ENCODE measurements at regions not wholly inside any gene's neighbourhood (a gene's known extent, or its start where the extent isn't known, plus 50 kb on each side); places are given as distances from the start of the nearest gene placed in this dataset.

DNA sequence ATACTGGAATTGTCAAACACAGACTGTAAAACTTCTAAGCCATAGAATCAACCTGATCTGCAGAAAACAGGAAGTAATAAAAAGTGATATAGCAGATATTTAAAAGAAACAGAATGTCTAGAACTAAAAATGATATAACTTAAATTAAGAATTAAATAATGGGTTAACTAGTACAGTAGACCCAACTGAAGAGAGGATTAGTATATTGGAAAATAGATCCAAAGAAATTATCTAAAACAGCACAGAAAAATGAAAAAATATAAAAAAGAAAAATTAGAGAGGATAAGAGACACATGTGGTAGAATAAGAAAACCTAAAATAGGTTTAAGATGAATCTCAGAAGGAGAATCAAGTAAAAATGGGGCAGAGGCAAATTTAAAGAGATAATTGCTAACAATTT is 219.9 kb downstream of the SEMA6A start:
- Mint-ChIP-seq H3K9me3 (ENCODE audit: unreplicated experiment) (peaks cover 13% of the 10 kb centered on the region), H3K4me3 (ENCODE audit: unreplicated experiment) (no peak overlapping the region), H3K27ac (ENCODE audit: low read depth, unreplicated experiment) (no peak overlapping the region), H3K27me3 (ENCODE audit: insufficient read depth, unreplicated experiment) (no peaks in the 10 kb centered on the region), H3K36me3 (ENCODE audit: insufficient read depth, unreplicated experiment) (no peaks in the 10 kb centered on the region), H3K4me1 (ENCODE audit: insufficient read depth, unreplicated experiment) (no peaks in the 10 kb centered on the region)
- ChIA-PET CTCF (no interaction called here), POLR2A (no interaction called here)
- TF ChIP-seq, protein P1, sequence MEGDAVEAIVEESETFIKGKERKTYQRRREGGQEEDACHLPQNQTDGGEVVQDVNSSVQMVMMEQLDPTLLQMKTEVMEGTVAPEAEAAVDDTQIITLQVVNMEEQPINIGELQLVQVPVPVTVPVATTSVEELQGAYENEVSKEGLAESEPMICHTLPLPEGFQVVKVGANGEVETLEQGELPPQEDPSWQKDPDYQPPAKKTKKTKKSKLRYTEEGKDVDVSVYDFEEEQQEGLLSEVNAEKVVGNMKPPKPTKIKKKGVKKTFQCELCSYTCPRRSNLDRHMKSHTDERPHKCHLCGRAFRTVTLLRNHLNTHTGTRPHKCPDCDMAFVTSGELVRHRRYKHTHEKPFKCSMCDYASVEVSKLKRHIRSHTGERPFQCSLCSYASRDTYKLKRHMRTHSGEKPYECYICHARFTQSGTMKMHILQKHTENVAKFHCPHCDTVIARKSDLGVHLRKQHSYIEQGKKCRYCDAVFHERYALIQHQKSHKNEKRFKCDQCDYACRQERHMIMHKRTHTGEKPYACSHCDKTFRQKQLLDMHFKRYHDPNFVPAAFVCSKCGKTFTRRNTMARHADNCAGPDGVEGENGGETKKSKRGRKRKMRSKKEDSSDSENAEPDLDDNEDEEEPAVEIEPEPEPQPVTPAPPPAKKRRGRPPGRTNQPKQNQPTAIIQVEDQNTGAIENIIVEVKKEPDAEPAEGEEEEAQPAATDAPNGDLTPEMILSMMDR (IDR thresholded peaks at IDR 0.05; ENCODE audit: unreplicated experiment): no peak
- no peak for DNase-seq (ENCODE audit: unreplicated experiment)
- no TSS peak for BruUV-seq (replicated peaks)
- intact Hi-C loops (cut with micrococcal nuclease): no loop called here

DNA sequence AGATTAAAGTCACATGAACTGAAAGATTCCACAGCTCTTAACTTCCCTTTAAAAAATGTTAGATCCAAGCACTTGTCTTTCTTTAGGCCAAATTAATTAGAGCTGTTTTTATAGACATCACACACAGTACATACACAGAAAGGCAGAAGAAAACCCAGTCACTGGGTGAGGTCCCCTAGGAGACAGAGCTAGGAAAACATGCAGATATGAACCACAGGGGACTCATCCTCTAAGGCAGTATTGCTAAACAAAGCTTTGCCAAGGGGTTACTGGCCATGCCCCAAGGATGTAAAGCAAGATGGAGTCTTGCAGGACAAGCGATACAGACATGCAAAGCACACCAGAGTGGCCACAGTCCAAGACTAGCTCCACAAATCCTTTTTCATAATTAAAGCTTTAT is 227.0 kb downstream of the SEMA6A start:
- Mint-ChIP-seq H3K27ac (ENCODE audit: low read depth, unreplicated experiment) (no peak overlapping the region), H3K27me3 (ENCODE audit: insufficient read depth, unreplicated experiment) (no peaks in the 10 kb centered on the region), H3K36me3 (ENCODE audit: insufficient read depth, unreplicated experiment) (no peaks in the 10 kb centered on the region), H3K4me1 (ENCODE audit: insufficient read depth, unreplicated experiment) (no peaks in the 10 kb centered on the region), H3K9me3 (ENCODE audit: unreplicated experiment) (peaks cover 7% of the 10 kb centered on the region), H3K4me3 (ENCODE audit: unreplicated experiment) (no peak overlapping the region)
- ChIA-PET POLR2A (no interaction called here), CTCF (interaction anchor here (0.6 to 1.8 kb wide), 4 partner anchors 11 to 685 kb away, joined by 3 to 5 read pairs (median 4); no protein-coding TSS in a partner anchor)
- DNase-seq (ENCODE audit: unreplicated experiment): no peak
- intact Hi-C loops (cut with micrococcal nuclease): no loop called here
- BruUV-seq (replicated peaks): no TSS peak
- TF ChIP-seq, protein P1 (IDR thresholded peaks at IDR 0.05; ENCODE audit: unreplicated experiment): no peak

DNA sequence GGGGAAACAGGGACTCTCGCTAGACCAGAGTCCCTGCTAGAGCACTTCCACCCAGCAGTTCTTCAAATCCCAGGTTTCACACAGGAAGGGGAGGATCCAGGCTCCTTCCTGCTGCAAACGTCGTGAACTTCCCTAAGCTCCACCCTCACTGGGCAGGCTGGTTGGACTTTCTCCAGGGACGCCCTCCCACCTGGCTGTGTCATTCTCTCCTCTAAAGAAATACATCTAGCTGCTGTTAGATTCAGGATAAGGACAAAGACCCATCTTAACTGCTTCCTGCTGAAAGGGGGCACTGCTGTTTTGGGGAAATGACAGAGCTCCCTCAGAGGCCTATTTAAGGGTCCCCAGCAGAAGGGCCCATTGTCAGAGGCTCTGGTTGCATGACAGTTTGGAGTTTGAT is 230.7 kb downstream of the SEMA6A start:
- CTCF ChIA-PET: no interaction called here

More for the DNA sequence above, 230.7 kb downstream of the SEMA6A start:
- Mint-ChIP-seq H3K4me3 (ENCODE audit: unreplicated experiment) (no peak overlapping the region), H3K4me1 (ENCODE audit: insufficient read depth, unreplicated experiment) (no peaks in the 10 kb centered on the region), H3K36me3 (ENCODE audit: insufficient read depth, unreplicated experiment) (no peaks in the 10 kb centered on the region), H3K27ac (ENCODE audit: low read depth, unreplicated experiment) (no peak overlapping the region), H3K9me3 (ENCODE audit: unreplicated experiment) (peaks cover 6% of the 10 kb centered on the region), H3K27me3 (ENCODE audit: insufficient read depth, unreplicated experiment) (no peaks in the 10 kb centered on the region)
- TF ChIP-seq, protein P1 (IDR thresholded peaks at IDR 0.05; ENCODE audit: unreplicated experiment): no peak
- BruUV-seq (replicated peaks): no TSS peak
- DNase-seq (ENCODE audit: unreplicated experiment): no peak
- intact Hi-C loops (cut with micrococcal nuclease): no loop called here
- POLR2A ChIA-PET: no interaction called here

Data from MCF 10A (cell line).